ENCODE measurements at regions not wholly inside any gene's neighbourhood (a gene's known extent, or its start where the extent isn't known, plus 50 kb on each side); places are given as distances from the start of the nearest gene placed in this dataset.

- H3K27me3 ChIP-seq (replicated peaks; ENCODE audit: control insufficient read depth, insufficient read depth, low read length): no peaks in the 10 kb centered on the region
- BruUV-seq (replicated peaks): no TSS peak
- H3K36me3 ChIP-seq (ENCODE audit: control insufficient read depth, insufficient read depth, low read length): no peaks in the 10 kb centered on the region
- no peak for DNase-seq
- Mint-ChIP-seq H3K4me3 (ENCODE audit: unreplicated experiment) (no peak overlapping the region), H3K9me3 (ENCODE audit: unreplicated experiment) (peaks cover 18% of the 10 kb centered on the region), H3K4me1 (ENCODE audit: low read depth, unreplicated experiment) (no peaks in the 10 kb centered on the region), H3K36me3 (ENCODE audit: insufficient read depth, unreplicated experiment) (no peaks in the 10 kb centered on the region), H3K27ac (ENCODE audit: unreplicated experiment) (no peak overlapping the region), H3K27me3 (ENCODE audit: insufficient read depth, unreplicated experiment) (no peaks in the 10 kb centered on the region)
- TF ChIP-seq, protein P1, sequence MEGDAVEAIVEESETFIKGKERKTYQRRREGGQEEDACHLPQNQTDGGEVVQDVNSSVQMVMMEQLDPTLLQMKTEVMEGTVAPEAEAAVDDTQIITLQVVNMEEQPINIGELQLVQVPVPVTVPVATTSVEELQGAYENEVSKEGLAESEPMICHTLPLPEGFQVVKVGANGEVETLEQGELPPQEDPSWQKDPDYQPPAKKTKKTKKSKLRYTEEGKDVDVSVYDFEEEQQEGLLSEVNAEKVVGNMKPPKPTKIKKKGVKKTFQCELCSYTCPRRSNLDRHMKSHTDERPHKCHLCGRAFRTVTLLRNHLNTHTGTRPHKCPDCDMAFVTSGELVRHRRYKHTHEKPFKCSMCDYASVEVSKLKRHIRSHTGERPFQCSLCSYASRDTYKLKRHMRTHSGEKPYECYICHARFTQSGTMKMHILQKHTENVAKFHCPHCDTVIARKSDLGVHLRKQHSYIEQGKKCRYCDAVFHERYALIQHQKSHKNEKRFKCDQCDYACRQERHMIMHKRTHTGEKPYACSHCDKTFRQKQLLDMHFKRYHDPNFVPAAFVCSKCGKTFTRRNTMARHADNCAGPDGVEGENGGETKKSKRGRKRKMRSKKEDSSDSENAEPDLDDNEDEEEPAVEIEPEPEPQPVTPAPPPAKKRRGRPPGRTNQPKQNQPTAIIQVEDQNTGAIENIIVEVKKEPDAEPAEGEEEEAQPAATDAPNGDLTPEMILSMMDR (IDR thresholded peaks at IDR 0.05; ENCODE audit: insufficient read depth in 1 of 2, low read depth in 1 of 2, low read length in 1 of 2, severe bottlenecking in 1 of 2, unreplicated experiment in 1 of 2): no peak
- no peak overlapping the region for H3K4me3 ChIP-seq (ENCODE audit: low read depth, low read length)
- POLR2A ChIA-PET: no interaction called here
- intact Hi-C loops (cut with micrococcal nuclease; ENCODE audit: unreplicated experiment): no loop called here
- CTCF ChIA-PET: no interaction called here
- H3K9me3 ChIP-seq: no peaks in the 10 kb centered on the region; the same call in 1 of the 2 replicates
- no peaks in the 10 kb centered on the region for H3K4me1 ChIP-seq
Measured at GRCh38 chr10:57026307-57026706, 665.2 kb upstream of the ZWINT start.

GRCh38 chr10:57023626-57024025 lies 662.6 kb upstream of the ZWINT start:
- H3K4me1 ChIP-seq: no peaks in the 10 kb centered on the region
- Mint-ChIP-seq H3K36me3 (ENCODE audit: insufficient read depth, unreplicated experiment) (no peaks in the 10 kb centered on the region), H3K27ac (ENCODE audit: unreplicated experiment) (no peak overlapping the region), H3K4me1 (ENCODE audit: low read depth, unreplicated experiment) (no peaks in the 10 kb centered on the region), H3K9me3 (ENCODE audit: unreplicated experiment) (no peaks in the 10 kb centered on the region), H3K27me3 (ENCODE audit: insufficient read depth, unreplicated experiment) (no peaks in the 10 kb centered on the region), H3K4me3 (ENCODE audit: unreplicated experiment) (no peak overlapping the region)
- ChIA-PET CTCF (no interaction called here), POLR2A (no interaction called here)
- H3K4me3 ChIP-seq (ENCODE audit: low read depth, low read length): no peak overlapping the region
- H3K36me3 ChIP-seq (ENCODE audit: control insufficient read depth, insufficient read depth, low read length): no peaks in the 10 kb centered on the region
- TF ChIP-seq, protein P1 (IDR thresholded peaks at IDR 0.05; ENCODE audit: insufficient read depth in 1 of 2, low read depth in 1 of 2, low read length in 1 of 2, severe bottlenecking in 1 of 2, unreplicated experiment in 1 of 2): no peak
- no peaks in the 10 kb centered on the region for H3K27me3 ChIP-seq (replicated peaks; ENCODE audit: control insufficient read depth, insufficient read depth, low read length)
- no peak for DNase-seq
- no peaks in the 10 kb centered on the region for H3K9me3 ChIP-seq
- BruUV-seq (replicated peaks): no TSS peak
- intact Hi-C loops (cut with micrococcal nuclease; ENCODE audit: unreplicated experiment): no loop called here

GRCh38 chr10:57018452-57018851 lies 657.4 kb upstream of the ZWINT start:
- no peaks in the 10 kb centered on the region for H3K4me1 ChIP-seq
- no peaks in the 10 kb centered on the region for H3K36me3 ChIP-seq (ENCODE audit: control insufficient read depth, insufficient read depth, low read length)
- TF ChIP-seq, protein P1 (IDR thresholded peaks at IDR 0.05; ENCODE audit: insufficient read depth in 1 of 2, low read depth in 1 of 2, low read length in 1 of 2, severe bottlenecking in 1 of 2, unreplicated experiment in 1 of 2): no peak
- no peaks in the 10 kb centered on the region for H3K9me3 ChIP-seq
- Mint-ChIP-seq H3K36me3 (ENCODE audit: insufficient read depth, unreplicated experiment) (no peaks in the 10 kb centered on the region), H3K4me1 (ENCODE audit: low read depth, unreplicated experiment) (no peaks in the 10 kb centered on the region), H3K27ac (ENCODE audit: unreplicated experiment) (no peak overlapping the region), H3K9me3 (ENCODE audit: unreplicated experiment) (no peaks in the 10 kb centered on the region), H3K27me3 (ENCODE audit: insufficient read depth, unreplicated experiment) (peaks cover 2% of the 10 kb centered on the region), H3K4me3 (ENCODE audit: unreplicated experiment) (no peak overlapping the region)
- no peaks in the 10 kb centered on the region for H3K27me3 ChIP-seq (replicated peaks; ENCODE audit: control insufficient read depth, insufficient read depth, low read length)
- BruUV-seq (replicated peaks): no TSS peak
- no peak overlapping the region for H3K4me3 ChIP-seq (ENCODE audit: low read depth, low read length)
- intact Hi-C loops (cut with micrococcal nuclease; ENCODE audit: unreplicated experiment): no loop called here
- ChIA-PET POLR2A (no interaction called here), CTCF (no interaction called here)
- no peak for DNase-seq

All from Caco-2 (cell line).